CD14-positive monocyte (primary cell): ENCODE measurements at regions not wholly inside any gene's neighbourhood (a gene's known extent, or its start where the extent isn't known, plus 50 kb on each side); places are given as distances from the start of the nearest gene placed in this dataset.

Source experiments
- DNase-seq, 3 donors: peaks; one replicate each; pipeline ENCODE4 v3.0.0-alpha.2; 2011 to 2022
- H2AFZ ChIP-seq: 2 replicates; pipeline ENCODE4 v1.6.0; 2012; ENCODE audit warnings: mild to moderate bottlenecking, low read depth, low read length, inconsistent platforms; ENCODE audit not compliant: insufficient read depth, poor library complexity, severe bottlenecking
- H3K27ac ChIP-seq, 2 donors: 1 replicate in 1 of 2; 2 replicates in 1 of 2; pipeline ENCODE4 v1.5.1; 2012 to 2013; ENCODE audit warnings: low read length in 2 of 2, control low read depth in 1 of 2, inconsistent platforms in 1 of 2, low read depth in 1 of 2, mild to moderate bottlenecking in 1 of 2
- H3K27me3 ChIP-seq, 2 donors: one replicate each; pipeline versions ENCODE4 v1.6.0 to v1.6.1; 2011 to 2013; ENCODE audit warnings: low read length in 2 of 2; ENCODE audit not compliant: control insufficient read depth in 2 of 2, insufficient read depth in 2 of 2
- H3K36me3 ChIP-seq, 2 donors: replicated peaks in 1 of 2; 1 replicate in 1 of 2; 2 replicates in 1 of 2; pipeline versions ENCODE4 v1.5.1 to v1.6.1; 2012 to 2013; ENCODE audit warnings: low read length in 2 of 2, control low read depth in 1 of 2, inconsistent platforms in 1 of 2, mild to moderate bottlenecking in 1 of 2; ENCODE audit not compliant: insufficient read depth in 2 of 2, control insufficient read depth in 1 of 2
- H3K4me1 ChIP-seq, 2 donors: 1 replicate in 1 of 2; 2 replicates in 1 of 2; pipeline versions ENCODE4 v1.5.1 to v1.6.1; 2012 to 2013; ENCODE audit warnings: low read length in 2 of 2, control low read depth in 1 of 2, inconsistent platforms in 1 of 2, mild to moderate bottlenecking in 1 of 2, moderate library complexity in 1 of 2; ENCODE audit not compliant: insufficient read depth in 2 of 2, control insufficient read depth in 1 of 2
- H3K4me2 ChIP-seq: replicated peaks from 2 replicates; pipeline ENCODE3; 2012; ENCODE audit warnings: low read length, moderate library complexity, mild to moderate bottlenecking; ENCODE audit not compliant: poor library complexity, severe bottlenecking; ENCODE audit errors: extremely low read depth
- H3K4me3 ChIP-seq, 3 experiments: fragments of 200-600 bp in 1 of 3; sonication (generic) in 1 of 3; replicated peaks in 1 of 3; 1 replicate in 2 of 3; 2 replicates in 1 of 3; pipeline ENCODE4 v1.5.1; 2011 to 2013; ENCODE audit warnings: low read length in 3 of 3, mild to moderate bottlenecking in 3 of 3, control low read depth in 2 of 3, low read depth in 2 of 3, inconsistent platforms in 1 of 3, moderate library complexity in 1 of 3
- H3K79me2 ChIP-seq: 2 replicates; pipeline ENCODE4 v1.6.0; 2012; ENCODE audit warnings: mild to moderate bottlenecking, control low read depth, inconsistent platforms, low read length, moderate library complexity; ENCODE audit not compliant: insufficient read depth
- H3K9ac ChIP-seq: 2 replicates; pipeline ENCODE4 v1.6.0; 2017; ENCODE audit warnings: low read length, mild to moderate bottlenecking; ENCODE audit not compliant: insufficient read depth, poor library complexity, severe bottlenecking
- H3K9me3 ChIP-seq, 2 donors: replicated peaks in 1 of 2; 1 replicate in 1 of 2; 2 replicates in 1 of 2; pipeline versions ENCODE4 v1.5.1 to v1.6.1; 2012 to 2013; ENCODE audit warnings: low read length in 2 of 2, control low read depth in 1 of 2; ENCODE audit not compliant: control insufficient read depth in 1 of 2, insufficient read depth in 1 of 2
- H4K20me1 ChIP-seq: 2 replicates; pipeline ENCODE4 v1.6.0; 2012; ENCODE audit warnings: mild to moderate bottlenecking, low read length, control low read depth, moderate library complexity; ENCODE audit not compliant: insufficient read depth
- H3K27ac Mint-ChIP-seq, 7 donors: one replicate each; pipeline ENCODE4 v1.8.0; 2020; ENCODE audit warnings: mild to moderate bottlenecking in 7 of 7, mixed read lengths in 7 of 7, moderate library complexity in 6 of 7, inconsistent platforms in 2 of 7
- H3K27me3 Mint-ChIP-seq, 3 donors: one replicate each; pipeline ENCODE4 v1.8.0; 2021 to 2022; ENCODE audit warnings: low read depth in 3 of 3, mild to moderate bottlenecking in 3 of 3, mixed read lengths in 3 of 3, moderate library complexity in 3 of 3, inconsistent platforms in 1 of 3
- H3K36me3 Mint-ChIP-seq, 2 donors: one replicate each; pipeline ENCODE4 v1.8.0; 2020; ENCODE audit warnings: mixed read lengths in 2 of 2, inconsistent platforms in 1 of 2, mild to moderate bottlenecking in 1 of 2
- H3K4me1 Mint-ChIP-seq: one replicate; pipeline ENCODE4 v1.8.0; 2020; ENCODE audit warnings: mild to moderate bottlenecking, mixed read lengths
- H3K4me3 Mint-ChIP-seq, 2 donors: one replicate each; pipeline ENCODE4 v1.8.0; 2020; ENCODE audit warnings: mild to moderate bottlenecking in 2 of 2, mixed read lengths in 2 of 2, moderate library complexity in 1 of 2
- H3K9me3 Mint-ChIP-seq, 7 donors: one replicate each; pipeline ENCODE4 v1.8.0; 2020 to 2022; ENCODE audit warnings: mixed read lengths in 7 of 7, mild to moderate bottlenecking in 6 of 7, moderate library complexity in 6 of 7, inconsistent platforms in 2 of 7
- CTCF ChIP-seq: fragments of 200-600 bp; IDR thresholded peaks from one replicate; pipeline ENCODE4 v1.8.0; 2022; ENCODE audit warnings: antibody characterized with exemption, mild to moderate bottlenecking
- WGBS: methylation state at CpG from one replicate; pipeline ENCODE4 v1.1.5; 2013; ENCODE audit warnings: missing lambda C conversion rate; ENCODE audit not compliant: insufficient coverage; 5-methylcytosine and 5-hydroxymethylcytosine counted together
- intact Hi-C, 2 donors: fragments of 100-400 bp; cut with micrococcal nuclease; formaldehyde crosslinking; loops; one replicate each; pipeline versions ENCODE4 v1.15.0 to v1.15.1; 2023

GRCh38 chr13:50693727-50694126, 149.8 kb downstream of the DLEU7 start:
- peaks cover 0 to 2% (median 0%) of the 10 kb centered on the region in 3 donors for H3K27me3 Mint-ChIP-seq
- H3K4me3 ChIP-seq = no peak overlapping the region
- no peak overlapping the region for H3K4me2 ChIP-seq

GRCh38 chr13:50697746-50698539, 145.5 kb downstream of the DLEU7 start:
- no peak for TF ChIP-seq CTCF
- intact Hi-C loops = no loop called here
- H3K4me3 Mint-ChIP-seq = no peak overlapping the region
- H3K36me3 Mint-ChIP-seq = no peaks in the 10 kb centered on the region
- Histone ChIP-seq H3K27ac (no peak overlapping the region), H2AFZ (no peak overlapping the region), H3K9ac (no peak overlapping the region), H3K27me3 (no peaks in the 10 kb centered on the region), H3K4me3 (no peak overlapping the region), H3K36me3 (no peaks in the 10 kb centered on the region), H3K4me1 (no peaks in the 10 kb centered on the region), H3K9me3 (peaks cover 0 to 4% of the 10 kb centered on the region in 2 donors), H3K4me2 (no peak overlapping the region), H4K20me1 (no peaks in the 10 kb centered on the region), H3K79me2 (no peaks in the 10 kb centered on the region)
- peak overlapping the region in 1 of 7 donors; percentile 12 for H3K27ac Mint-ChIP-seq
- peaks cover 0 to 13% (median 4%) of the 10 kb centered on the region in 7 donors for H3K9me3 Mint-ChIP-seq
- no peak for DNase-seq
- 79% methylated on average over 2 of the region's 4 CpGs for WGBS
- peaks cover 0 to 2% (median 0%) of the 10 kb centered on the region in 3 donors for H3K27me3 Mint-ChIP-seq
- peaks cover 8% of the 10 kb centered on the region for H3K4me1 Mint-ChIP-seq

More at GRCh38 chr13:50693727-50694126, 149.8 kb downstream of the DLEU7 start:
- Histone ChIP-seq H4K20me1 (no peaks in the 10 kb centered on the region), H3K79me2 (no peaks in the 10 kb centered on the region), H2AFZ (no peak overlapping the region), H3K27ac (no peak overlapping the region), H3K9ac (no peak overlapping the region), H3K4me1 (no peaks in the 10 kb centered on the region), H3K9me3 (peaks cover 0 to 4% of the 10 kb centered on the region in 2 donors), H3K36me3 (no peaks in the 10 kb centered on the region), H3K27me3 (no peaks in the 10 kb centered on the region)
- Mint-ChIP-seq H3K9me3 (peaks cover 0 to 13% (median 4%) of the 10 kb centered on the region in 7 donors), H3K4me3 (no peak overlapping the region), H3K27ac (no peak overlapping the region), H3K4me1 (peaks cover 8% of the 10 kb centered on the region), H3K36me3 (no peaks in the 10 kb centered on the region)
- intact Hi-C loops = no loop called here
- no peak for DNase-seq
- TF ChIP-seq CTCF = no peak
- WGBS = no CpG with 5 or more reads among the region's 2 CpGs
